WTC11 (cell line): ENCODE measurements at regions not wholly inside any gene's neighbourhood (a gene's known extent, or its start where the extent isn't known, plus 50 kb on each side); places are given as distances from the start of the nearest gene placed in this dataset.

Experiments used
- ATAC-seq: fragments of 200-7000 bp; cut with Tn5 transposase; 2 replicates; pipeline ENCODE4 v1.10.0; 2021; ENCODE audit warnings: mild to moderate bottlenecking, moderate library complexity
- CTCF ChIA-PET: fragments of 300-600 bp; sonication (Branson Sonifier 250); formaldehyde crosslinking; loops from one replicate; lab custom pipeline; 2021; ENCODE audit warnings: antibody characterized with exemption; lab: Charles Lee
- POLR2A ChIA-PET: fragments of 350-600 bp; sonication (Branson Sonifier 250); formaldehyde crosslinking; loops from one replicate; lab custom pipeline; 2021; ENCODE audit warnings: antibody characterized with exemption; lab: Charles Lee
- DNase-seq: peaks from one replicate; pipeline ENCODE4 v3.0.0; 2021; ENCODE audit warnings: low spot score
- H3K27ac Mint-ChIP-seq: 2 replicates; pipeline ENCODE4 v1.8.0; 2021; ENCODE audit warnings: mixed read lengths
- H3K27me3 Mint-ChIP-seq: 2 replicates; pipeline ENCODE4 v1.8.0; 2021; ENCODE audit warnings: low read depth, mild to moderate bottlenecking, moderate library complexity, mixed read lengths
- H3K36me3 Mint-ChIP-seq: 2 replicates; pipeline ENCODE4 v1.8.0; 2021; ENCODE audit warnings: mixed read lengths
- H3K4me1 Mint-ChIP-seq: 2 replicates; pipeline ENCODE4 v1.8.0; 2022; ENCODE audit warnings: mixed read lengths
- H3K4me3 Mint-ChIP-seq: 2 replicates; pipeline ENCODE4 v1.8.0; 2021; ENCODE audit warnings: mild to moderate bottlenecking, moderate library complexity, mixed read lengths
- H3K9me3 Mint-ChIP-seq: 2 replicates; pipeline ENCODE4 v1.8.0; 2021; ENCODE audit warnings: mixed read lengths
- ELF4 ChIP-seq: sonication (generic); formaldehyde crosslinking; IDR thresholded peaks from 2 replicates; pipeline ENCODE4 v1.8.1; 2022; ENCODE audit warnings: low read depth, mild to moderate bottlenecking, moderate library complexity, missing genetic modification reagents
- ERG ChIP-seq: fragments of 250-450 bp; sonication (Bioruptor Pico); IDR thresholded peaks from 2 replicates; pipeline ENCODE4 v1.8.0; 2021; ENCODE audit warnings: mild to moderate bottlenecking
- ESRRA ChIP-seq: sonication (generic); formaldehyde crosslinking; IDR thresholded peaks from 2 replicates; pipeline ENCODE4 v1.8.1; 2022; ENCODE audit warnings: mild to moderate bottlenecking, missing genetic modification reagents, borderline replicate concordance
- FOXJ3 ChIP-seq: sonication (generic); formaldehyde crosslinking; IDR thresholded peaks from 2 replicates; pipeline ENCODE4 v1.9.0; 2021; ENCODE audit warnings: missing genetic modification reagents, mild to moderate bottlenecking, borderline replicate concordance
- NFATC4 ChIP-seq: fragments of 250-450 bp; sonication (Bioruptor Pico); IDR thresholded peaks from 2 replicates; pipeline ENCODE4 v1.9.0; 2021; ENCODE audit warnings: mild to moderate bottlenecking
- NFE2L1 ChIP-seq: sonication (generic); formaldehyde crosslinking; IDR thresholded peaks from 2 replicates; pipeline ENCODE4 v1.8.1; 2023; ENCODE audit warnings: missing genetic modification reagents
- NFYB ChIP-seq: sonication (generic); formaldehyde crosslinking; conservative IDR thresholded peaks from 2 replicates; pipeline ENCODE4 v1.8.0; 2022; ENCODE audit warnings: low read depth, missing genetic modification reagents
- NR1H2 ChIP-seq: sonication (generic); formaldehyde crosslinking; IDR thresholded peaks from 2 replicates; pipeline ENCODE4 v1.9.0; 2021; ENCODE audit warnings: mild to moderate bottlenecking, moderate library complexity, missing genetic modification reagents
- OVOL2 ChIP-seq: fragments of 250-450 bp; sonication (Bioruptor Pico); IDR thresholded peaks from 2 replicates; pipeline ENCODE4 v1.9.0; 2021; ENCODE audit warnings: mild to moderate bottlenecking, borderline replicate concordance
- SP1 ChIP-seq: sonication (generic); formaldehyde crosslinking; conservative IDR thresholded peaks from 2 replicates; pipeline ENCODE4 v1.8.1; 2022; ENCODE audit warnings: missing genetic modification reagents
- TEAD1 ChIP-seq: sonication (generic); formaldehyde crosslinking; IDR thresholded peaks from 2 replicates; pipeline ENCODE4 v1.8.0; 2022; ENCODE audit warnings: mild to moderate bottlenecking, missing genetic modification reagents
- TP53 ChIP-seq: sonication (generic); formaldehyde crosslinking; IDR thresholded peaks from 2 replicates; pipeline ENCODE4 v1.8.1; 2023; ENCODE audit warnings: mild to moderate bottlenecking, missing genetic modification reagents
- ZMAT4 ChIP-seq: fragments of 250-450 bp; sonication (Bioruptor Pico); IDR thresholded peaks from 2 replicates; pipeline ENCODE4 v1.9.0; 2021; ENCODE audit warnings: mild to moderate bottlenecking
- ZNF121 ChIP-seq: sonication (generic); formaldehyde crosslinking; IDR thresholded peaks from 2 replicates; pipeline ENCODE4 v1.8.0; 2023; ENCODE audit warnings: missing genetic modification reagents
- ZNF232 ChIP-seq: sonication (generic); formaldehyde crosslinking; IDR thresholded peaks from 2 replicates; pipeline ENCODE4 v1.8.0; 2022; ENCODE audit warnings: mild to moderate bottlenecking, missing genetic modification reagents
- ZNF671 ChIP-seq: fragments of 250-450 bp; sonication (Bioruptor Pico); IDR thresholded peaks from 2 replicates; pipeline ENCODE4 v1.8.0; 2021; ENCODE audit warnings: mild to moderate bottlenecking
- ZSCAN18 ChIP-seq: fragments of 250-450 bp; sonication (Bioruptor Pico); IDR thresholded peaks from 2 replicates; pipeline ENCODE4 v2.1.2; 2022; ENCODE audit warnings: mild to moderate bottlenecking, moderate library complexity
- TF ChIP-seq, protein P1 (sequence below): fragments of 200-600 bp; IDR thresholded peaks from 2 replicates; pipeline ENCODE4 v1.8.0; 2022; ENCODE audit warnings: antibody characterized with exemption
- TF ChIP-seq, protein P2 (sequence below): sonication (generic); formaldehyde crosslinking; conservative IDR thresholded peaks from 2 replicates; pipeline ENCODE4 v1.8.1; 2023; ENCODE audit warnings: mild to moderate bottlenecking, low read depth, missing genetic modification reagents, moderate library complexity
- TF ChIP-seq, protein P3 (sequence below): sonication (generic); formaldehyde crosslinking; IDR thresholded peaks from 2 replicates; pipeline ENCODE4 v1.8.0; 2022; ENCODE audit warnings: mild to moderate bottlenecking, missing genetic modification reagents

DNA sequence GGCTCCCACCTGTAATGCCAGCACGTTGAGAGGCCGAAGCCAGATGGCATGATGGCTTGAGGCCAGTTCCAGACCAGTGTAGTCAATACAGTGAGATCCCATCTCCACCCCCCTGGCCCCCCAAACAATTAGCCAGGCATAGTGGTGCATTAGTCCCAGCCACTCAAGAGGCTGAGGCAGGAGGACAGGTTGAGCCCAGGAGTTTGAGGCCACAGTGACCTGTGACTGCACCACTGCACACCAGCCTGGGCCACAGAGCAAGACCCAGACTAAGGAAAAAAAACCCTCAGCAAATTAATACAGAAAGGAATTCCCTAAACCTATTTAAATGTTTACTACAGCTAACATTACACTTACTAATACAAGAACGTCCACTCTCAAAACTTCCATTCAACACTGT, 424.6 kb downstream of the SHQ1 start:
- H3K27me3 Mint-ChIP-seq, result no peaks in the 10 kb centered on the region
- ATAC-seq (no peak), DNase-seq (no peak)
- no peak overlapping the region for H3K4me3 Mint-ChIP-seq
- peaks cover 26% of the 10 kb centered on the region for H3K9me3 Mint-ChIP-seq
- CTCF ChIA-PET, result no interaction called here
- H3K27ac Mint-ChIP-seq, result no peak overlapping the region
- TF ChIP-seq NFATC4 (CRISPR knock-in tag), result no peak
- TF ChIP-seq, protein P1, sequence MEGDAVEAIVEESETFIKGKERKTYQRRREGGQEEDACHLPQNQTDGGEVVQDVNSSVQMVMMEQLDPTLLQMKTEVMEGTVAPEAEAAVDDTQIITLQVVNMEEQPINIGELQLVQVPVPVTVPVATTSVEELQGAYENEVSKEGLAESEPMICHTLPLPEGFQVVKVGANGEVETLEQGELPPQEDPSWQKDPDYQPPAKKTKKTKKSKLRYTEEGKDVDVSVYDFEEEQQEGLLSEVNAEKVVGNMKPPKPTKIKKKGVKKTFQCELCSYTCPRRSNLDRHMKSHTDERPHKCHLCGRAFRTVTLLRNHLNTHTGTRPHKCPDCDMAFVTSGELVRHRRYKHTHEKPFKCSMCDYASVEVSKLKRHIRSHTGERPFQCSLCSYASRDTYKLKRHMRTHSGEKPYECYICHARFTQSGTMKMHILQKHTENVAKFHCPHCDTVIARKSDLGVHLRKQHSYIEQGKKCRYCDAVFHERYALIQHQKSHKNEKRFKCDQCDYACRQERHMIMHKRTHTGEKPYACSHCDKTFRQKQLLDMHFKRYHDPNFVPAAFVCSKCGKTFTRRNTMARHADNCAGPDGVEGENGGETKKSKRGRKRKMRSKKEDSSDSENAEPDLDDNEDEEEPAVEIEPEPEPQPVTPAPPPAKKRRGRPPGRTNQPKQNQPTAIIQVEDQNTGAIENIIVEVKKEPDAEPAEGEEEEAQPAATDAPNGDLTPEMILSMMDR, result no peak
- TF ChIP-seq ZNF121 (CRISPR knock-in tag), result peak; percentile 88
- no peak for TF ChIP-seq NR1H2
- POLR2A ChIA-PET, result no interaction called here
- H3K4me1 Mint-ChIP-seq, result peaks cover 49% of the 10 kb centered on the region
- H3K36me3 Mint-ChIP-seq, result peaks cover 34% of the 10 kb centered on the region

DNA sequence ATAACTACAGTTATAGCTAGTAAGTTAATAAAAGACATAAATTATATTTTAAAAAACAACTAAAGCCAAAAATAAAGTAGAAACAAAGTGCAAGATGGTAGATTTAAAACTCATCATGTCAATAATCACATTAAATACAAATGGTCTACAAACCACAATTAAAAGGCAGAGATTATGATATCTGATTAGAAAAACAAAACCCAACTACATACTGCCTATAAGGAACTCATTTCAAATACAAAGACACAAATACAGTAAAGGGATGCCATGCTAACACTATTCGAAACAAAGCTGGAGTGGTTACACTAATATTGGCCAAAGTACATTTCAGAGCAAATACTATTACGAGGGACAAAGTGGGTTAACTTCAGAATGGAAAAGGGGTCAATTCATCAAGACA, 426.5 kb downstream of the SHQ1 start:
- ChIA-PET CTCF (no interaction called here), POLR2A (no interaction called here)
- DNase-seq (no peak), ATAC-seq (no peak)
- TF ChIP-seq SP1 (CRISPR knock-in tag), result no peak
- TF ChIP-seq, protein P2, sequence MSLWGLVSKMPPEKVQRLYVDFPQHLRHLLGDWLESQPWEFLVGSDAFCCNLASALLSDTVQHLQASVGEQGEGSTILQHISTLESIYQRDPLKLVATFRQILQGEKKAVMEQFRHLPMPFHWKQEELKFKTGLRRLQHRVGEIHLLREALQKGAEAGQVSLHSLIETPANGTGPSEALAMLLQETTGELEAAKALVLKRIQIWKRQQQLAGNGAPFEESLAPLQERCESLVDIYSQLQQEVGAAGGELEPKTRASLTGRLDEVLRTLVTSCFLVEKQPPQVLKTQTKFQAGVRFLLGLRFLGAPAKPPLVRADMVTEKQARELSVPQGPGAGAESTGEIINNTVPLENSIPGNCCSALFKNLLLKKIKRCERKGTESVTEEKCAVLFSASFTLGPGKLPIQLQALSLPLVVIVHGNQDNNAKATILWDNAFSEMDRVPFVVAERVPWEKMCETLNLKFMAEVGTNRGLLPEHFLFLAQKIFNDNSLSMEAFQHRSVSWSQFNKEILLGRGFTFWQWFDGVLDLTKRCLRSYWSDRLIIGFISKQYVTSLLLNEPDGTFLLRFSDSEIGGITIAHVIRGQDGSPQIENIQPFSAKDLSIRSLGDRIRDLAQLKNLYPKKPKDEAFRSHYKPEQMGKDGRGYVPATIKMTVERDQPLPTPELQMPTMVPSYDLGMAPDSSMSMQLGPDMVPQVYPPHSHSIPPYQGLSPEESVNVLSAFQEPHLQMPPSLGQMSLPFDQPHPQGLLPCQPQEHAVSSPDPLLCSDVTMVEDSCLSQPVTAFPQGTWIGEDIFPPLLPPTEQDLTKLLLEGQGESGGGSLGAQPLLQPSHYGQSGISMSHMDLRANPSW (CRISPR knock-in tag), result no peak
- TF ChIP-seq ESRRA, result no peak
- TF ChIP-seq TEAD1 (CRISPR knock-in tag), result no peak
- TF ChIP-seq FOXJ3 (CRISPR knock-in tag), result no peak
- TF ChIP-seq NR1H2, result no peak
- TF ChIP-seq, protein P3, sequence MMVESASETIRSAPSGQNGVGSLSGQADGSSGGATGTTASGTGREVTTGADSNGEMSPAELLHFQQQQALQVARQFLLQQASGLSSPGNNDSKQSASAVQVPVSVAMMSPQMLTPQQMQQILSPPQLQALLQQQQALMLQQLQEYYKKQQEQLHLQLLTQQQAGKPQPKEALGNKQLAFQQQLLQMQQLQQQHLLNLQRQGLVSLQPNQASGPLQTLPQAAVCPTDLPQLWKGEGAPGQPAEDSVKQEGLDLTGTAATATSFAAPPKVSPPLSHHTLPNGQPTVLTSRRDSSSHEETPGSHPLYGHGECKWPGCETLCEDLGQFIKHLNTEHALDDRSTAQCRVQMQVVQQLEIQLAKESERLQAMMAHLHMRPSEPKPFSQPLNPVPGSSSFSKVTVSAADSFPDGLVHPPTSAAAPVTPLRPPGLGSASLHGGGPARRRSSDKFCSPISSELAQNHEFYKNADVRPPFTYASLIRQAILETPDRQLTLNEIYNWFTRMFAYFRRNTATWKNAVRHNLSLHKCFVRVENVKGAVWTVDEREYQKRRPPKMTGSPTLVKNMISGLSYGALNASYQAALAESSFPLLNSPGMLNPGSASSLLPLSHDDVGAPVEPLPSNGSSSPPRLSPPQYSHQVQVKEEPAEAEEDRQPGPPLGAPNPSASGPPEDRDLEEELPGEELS (CRISPR knock-in tag), result no peak
- no peak for TF ChIP-seq OVOL2 (CRISPR knock-in tag)
- Mint-ChIP-seq H3K9me3 (peaks cover 26% of the 10 kb centered on the region), H3K4me1 (peaks cover 43% of the 10 kb centered on the region), H3K36me3 (peaks cover 34% of the 10 kb centered on the region), H3K4me3 (no peak overlapping the region), H3K27me3 (no peaks in the 10 kb centered on the region), H3K27ac (no peak overlapping the region)

DNA sequence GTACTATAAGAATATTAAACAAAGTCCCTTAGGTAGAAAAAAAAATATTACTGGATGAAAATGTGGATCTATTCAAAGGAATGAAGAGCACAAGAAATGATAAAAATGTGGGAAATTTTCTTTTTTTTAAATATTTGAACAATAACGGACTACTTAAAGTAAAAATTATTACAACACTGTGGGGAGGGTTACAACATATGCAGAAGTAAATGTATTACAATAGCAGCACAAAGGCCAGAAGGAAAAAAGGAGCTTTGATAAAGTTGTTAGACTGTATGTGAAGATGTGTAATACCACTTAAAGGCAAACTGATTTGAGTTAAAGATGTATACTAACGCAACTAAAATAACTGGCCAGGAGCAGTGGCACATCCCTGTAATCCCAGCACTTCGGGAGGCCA, 427.1 kb downstream of the SHQ1 start:
- H3K36me3 Mint-ChIP-seq, result peaks cover 34% of the 10 kb centered on the region
- H3K4me3 Mint-ChIP-seq, result no peak overlapping the region
- H3K4me1 Mint-ChIP-seq, result peaks cover 43% of the 10 kb centered on the region
- ChIA-PET CTCF (no interaction called here), POLR2A (interaction anchor here (0.6 kb wide), 1 partner anchor 374 kb away, joined by 3 read pairs; no protein-coding TSS in a partner anchor)
- DNase-seq (no peak), ATAC-seq (no peak)
- no peak overlapping the region for H3K27ac Mint-ChIP-seq
- peaks cover 26% of the 10 kb centered on the region for H3K9me3 Mint-ChIP-seq
- no peaks in the 10 kb centered on the region for H3K27me3 Mint-ChIP-seq
- TF ChIP-seq ZNF671 (CRISPR knock-in tag) (no peak), ZNF121 (CRISPR knock-in tag) (no peak), ELF4 (CRISPR knock-in tag) (no peak), ZMAT4 (CRISPR knock-in tag) (no peak), NFYB (CRISPR knock-in tag) (no peak), ZSCAN18 (CRISPR knock-in tag) (no peak), TP53 (CRISPR knock-in tag) (no peak), NFE2L1 (no peak), ERG (CRISPR knock-in tag) (no peak), ZNF232 (CRISPR knock-in tag) (no peak)
